ENCODE measurements at regions not wholly inside any gene's neighbourhood (a gene's known extent, or its start where the extent isn't known, plus 50 kb on each side); places are given as distances from the start of the nearest gene placed in this dataset.

DNA sequence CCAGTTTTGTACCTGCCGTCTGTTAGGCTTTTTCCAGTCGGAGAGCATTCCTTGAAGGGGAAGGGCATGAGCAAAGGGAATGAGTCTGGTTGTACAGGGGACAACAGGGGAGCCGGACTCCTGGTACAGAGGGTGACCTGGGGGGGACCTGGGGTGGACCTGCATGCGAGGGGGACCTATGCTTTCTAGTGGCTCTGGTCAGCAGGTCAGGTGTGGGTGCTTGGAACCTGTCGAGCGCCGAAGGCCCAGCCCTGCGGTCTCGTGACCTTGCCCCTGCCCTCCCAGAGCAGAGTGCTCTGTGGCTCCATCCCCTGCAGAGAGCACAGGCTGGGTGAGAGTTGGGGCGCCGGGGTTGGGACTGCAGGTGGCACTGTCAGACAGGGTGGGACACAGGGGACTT is 96.7 kb upstream of the ASAP2 start:
- no peak for DNase-seq
- no peaks in the 10 kb centered on the region for H3K36me3 Mint-ChIP-seq

DNA sequence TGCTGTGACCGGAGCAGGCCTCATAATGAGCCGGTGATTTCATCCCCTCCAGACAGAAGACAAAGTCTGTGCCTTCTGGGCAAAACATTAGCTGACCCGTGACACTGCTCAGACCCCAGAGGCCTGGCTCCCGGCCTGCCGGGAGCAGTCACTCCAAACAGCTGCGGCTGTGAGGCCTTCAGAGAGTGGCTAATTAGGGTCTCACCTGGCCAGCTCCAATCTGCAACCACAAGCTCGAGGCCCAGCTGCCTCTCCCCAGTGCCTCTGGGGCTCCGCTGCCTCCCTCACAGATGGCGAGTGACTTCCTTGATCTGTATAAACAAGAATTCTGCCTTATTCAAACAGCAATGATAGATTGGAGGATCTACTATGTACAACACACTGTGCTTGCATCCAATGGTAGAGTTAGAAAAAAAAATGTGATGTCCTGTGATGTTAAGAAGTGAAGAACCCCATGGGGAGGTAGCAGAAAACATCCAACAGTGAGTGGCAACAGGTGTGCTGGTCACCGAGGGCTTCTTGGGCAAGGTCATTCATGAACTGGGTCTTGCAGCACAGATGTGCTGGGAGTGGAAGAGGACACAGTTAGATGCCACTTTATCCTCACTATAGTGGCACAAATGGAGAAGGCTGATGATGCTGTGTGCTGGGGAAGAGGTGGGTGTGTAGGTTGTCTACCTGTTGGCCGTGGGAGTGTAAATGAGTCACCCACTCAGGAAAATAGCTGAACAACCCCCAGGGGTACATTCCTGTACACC is 98.2 kb upstream of the ASAP2 start:
- H3K27ac Mint-ChIP-seq, result no peak overlapping the region
- no peaks in the 10 kb centered on the region for H3K4me1 Mint-ChIP-seq
- no peak overlapping the region for H3K4me3 ChIP-seq (ENCODE audit: control insufficient read depth in 1 of 2, extremely low read depth in 1 of 2, low read length in 1 of 2)
- no peak overlapping the region for H3K27ac ChIP-seq (ENCODE audit: low read length)
- 75% methylated on average over 8 of the region's 11 CpGs for WGBS (ENCODE audit: insufficient coverage)
- no peaks in the 10 kb centered on the region for H3K4me1 ChIP-seq (ENCODE audit: control insufficient read depth in 1 of 2, extremely low read depth in 1 of 2, insufficient read depth in 2 of 2, low read length in 2 of 2)
- H3K27me3 Mint-ChIP-seq, result peaks cover 1 to 5% of the 10 kb centered on the region in 2 donors
- H3K4me3 Mint-ChIP-seq, result no peak overlapping the region
- DNase-seq (no peak), ATAC-seq (replicated peaks in 1 of 4) (no peak)
- ChIA-PET CTCF (no interaction called here), POLR2A (no interaction called here)
- no peaks in the 10 kb centered on the region for H3K36me3 ChIP-seq (ENCODE audit: control insufficient read depth in 2 of 2, extremely low read depth in 1 of 2, insufficient read depth in 1 of 2, low read length in 1 of 2)
- no peaks in the 10 kb centered on the region for H3K9me3 Mint-ChIP-seq
- peaks cover 0 to 23% of the 10 kb centered on the region in 2 experiments for H3K27me3 ChIP-seq (replicated peaks in 1 of 2; ENCODE audit: control insufficient read depth in 2 of 2, extremely low read depth in 1 of 2, insufficient read depth in 2 of 2, low read length in 1 of 2)
- H3K36me3 Mint-ChIP-seq, result no peaks in the 10 kb centered on the region
- H3K9me3 ChIP-seq, result no peaks in the 10 kb centered on the region

More for the DNA sequence above, 96.7 kb upstream of the ASAP2 start:
- Histone ChIP-seq H3K36me3 (ENCODE audit: control insufficient read depth in 2 of 2, extremely low read depth in 1 of 2, insufficient read depth in 1 of 2, low read length in 1 of 2) (no peaks in the 10 kb centered on the region), H3K27ac (ENCODE audit: low read length) (no peak overlapping the region), H3K27me3 (replicated peaks in 1 of 2; ENCODE audit: control insufficient read depth in 2 of 2, extremely low read depth in 1 of 2, insufficient read depth in 2 of 2, low read length in 1 of 2) (peaks cover 0 to 21% of the 10 kb centered on the region in 2 experiments), H3K4me3 (ENCODE audit: control insufficient read depth in 1 of 2, extremely low read depth in 1 of 2, low read length in 1 of 2) (no peak overlapping the region), H3K4me1 (ENCODE audit: control insufficient read depth in 1 of 2, extremely low read depth in 1 of 2, insufficient read depth in 2 of 2, low read length in 2 of 2) (no peaks in the 10 kb centered on the region), H3K9me3 (no peaks in the 10 kb centered on the region)
- Mint-ChIP-seq H3K4me3 (no peak overlapping the region), H3K27ac (no peak overlapping the region), H3K4me1 (no peaks in the 10 kb centered on the region), H3K27me3 (peaks cover 1 to 5% of the 10 kb centered on the region in 2 donors), H3K9me3 (no peaks in the 10 kb centered on the region)
- no peak for ATAC-seq (replicated peaks in 1 of 4)
- ChIA-PET POLR2A (no interaction called here), CTCF (no interaction called here)
- WGBS (ENCODE audit: insufficient coverage), result 87% methylated on average over 9 of the region's 11 CpGs

DNA sequence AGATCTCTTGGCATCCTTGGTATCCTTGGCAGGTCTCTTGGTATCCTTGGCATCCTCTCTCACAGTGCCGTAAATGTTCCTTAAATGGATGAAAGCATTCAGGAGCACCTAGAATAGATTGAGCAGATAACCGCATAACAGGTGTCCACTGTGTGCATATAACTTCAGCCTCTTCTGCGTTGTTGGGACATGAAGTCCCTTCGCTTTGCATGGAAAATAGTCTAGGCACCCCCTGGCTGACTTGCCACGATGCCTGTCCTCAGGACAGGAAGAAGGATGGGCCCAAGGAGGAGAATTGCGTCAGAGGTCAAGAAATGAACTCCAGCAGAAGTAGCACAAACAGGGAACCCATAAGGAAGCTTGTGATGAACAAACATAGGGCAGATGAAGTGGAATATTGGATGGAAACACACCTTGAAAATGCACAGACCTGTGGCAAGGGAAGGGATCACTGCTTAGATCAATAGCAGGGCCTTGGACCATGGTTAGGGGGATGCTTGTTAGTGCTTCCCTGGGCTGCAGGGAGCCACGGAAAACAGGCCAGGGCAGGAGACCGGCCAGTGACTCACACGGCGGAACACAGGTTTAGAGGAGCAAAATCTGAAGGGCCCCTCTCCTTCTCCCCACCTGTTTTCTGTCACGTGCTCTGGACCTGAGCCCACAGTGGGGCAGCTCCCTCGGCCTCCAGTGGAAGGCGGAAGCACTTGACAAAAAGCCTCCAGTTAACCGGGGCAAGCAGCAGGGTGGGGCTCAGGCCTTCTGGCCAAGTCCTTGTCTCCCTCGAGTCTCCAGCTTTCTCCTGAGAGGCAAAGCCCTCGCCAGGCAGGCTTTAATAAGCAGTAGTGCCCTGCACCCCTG is 99.2 kb upstream of the ASAP2 start:
- Histone ChIP-seq H3K27me3 (replicated peaks in 1 of 2; ENCODE audit: control insufficient read depth in 2 of 2, extremely low read depth in 1 of 2, insufficient read depth in 2 of 2, low read length in 1 of 2) (peaks cover 0 to 24% of the 10 kb centered on the region in 2 experiments), H3K27ac (ENCODE audit: low read length) (no peak overlapping the region), H3K4me3 (ENCODE audit: control insufficient read depth in 1 of 2, extremely low read depth in 1 of 2, low read length in 1 of 2) (no peak overlapping the region), H3K4me1 (ENCODE audit: control insufficient read depth in 1 of 2, extremely low read depth in 1 of 2, insufficient read depth in 2 of 2, low read length in 2 of 2) (no peaks in the 10 kb centered on the region), H3K9me3 (no peaks in the 10 kb centered on the region), H3K36me3 (ENCODE audit: control insufficient read depth in 2 of 2, extremely low read depth in 1 of 2, insufficient read depth in 1 of 2, low read length in 1 of 2) (no peaks in the 10 kb centered on the region)
- CTCF ChIA-PET, result no interaction called here
- H3K9me3 Mint-ChIP-seq, result no peaks in the 10 kb centered on the region
- WGBS (ENCODE audit: insufficient coverage), result 85% methylated on average over 15 of the region's 16 CpGs
- no peaks in the 10 kb centered on the region for H3K4me1 Mint-ChIP-seq
- DNase-seq (no peak), ATAC-seq (replicated peaks in 1 of 4) (no peak)
- no peak overlapping the region for H3K27ac Mint-ChIP-seq
- H3K4me3 Mint-ChIP-seq, result no peak overlapping the region
- H3K27me3 Mint-ChIP-seq, result peaks cover 1 to 2% of the 10 kb centered on the region in 2 donors
- POLR2A ChIA-PET, result no interaction called here
- H3K36me3 Mint-ChIP-seq, result no peaks in the 10 kb centered on the region

DNA sequence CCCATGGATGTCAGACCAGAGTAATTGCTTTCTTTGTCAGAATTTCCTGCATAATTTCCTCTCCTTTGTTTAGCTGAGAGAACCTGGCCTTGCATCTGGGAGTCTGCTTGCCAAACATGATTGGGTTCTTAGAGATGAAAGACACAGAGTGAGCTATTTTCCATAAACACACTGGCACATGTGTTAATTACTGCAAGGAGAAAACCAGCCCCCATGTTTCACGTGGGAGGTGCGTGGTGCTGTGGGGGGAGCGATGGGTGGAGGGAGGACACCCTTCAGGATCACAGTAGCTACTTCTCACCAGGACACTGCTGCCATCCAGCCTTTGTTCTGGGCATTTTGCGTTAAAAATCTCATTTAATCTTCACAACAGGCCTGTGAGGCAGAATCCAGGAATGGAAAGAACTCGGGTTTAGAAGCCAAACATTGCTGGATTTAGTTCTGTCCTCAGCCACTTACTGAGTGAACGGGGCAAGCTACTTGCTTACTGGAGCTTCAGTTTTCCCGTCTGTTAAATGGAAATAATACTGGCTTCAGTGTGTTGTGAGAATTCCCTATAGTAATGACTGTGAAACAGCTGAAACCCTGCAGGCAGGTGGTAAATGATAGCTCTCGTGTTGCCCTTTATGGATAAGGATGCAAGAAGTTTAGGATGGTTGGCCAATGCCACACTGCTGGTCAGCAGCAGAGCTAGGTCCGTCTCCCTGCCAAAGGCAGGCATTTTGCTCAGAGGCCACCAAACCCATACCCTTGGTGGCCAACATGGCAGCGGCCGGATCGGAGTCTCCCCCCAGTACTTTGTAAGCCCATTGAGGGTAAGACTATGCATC is 100.1 kb upstream of the ASAP2 start:
- Mint-ChIP-seq H3K4me1 (no peaks in the 10 kb centered on the region), H3K27ac (no peak overlapping the region), H3K27me3 (peaks cover 0 to 2% of the 10 kb centered on the region in 2 donors), H3K9me3 (no peaks in the 10 kb centered on the region), H3K4me3 (no peak overlapping the region), H3K36me3 (no peaks in the 10 kb centered on the region)
- H3K4me1 ChIP-seq (ENCODE audit: control insufficient read depth in 1 of 2, extremely low read depth in 1 of 2, insufficient read depth in 2 of 2, low read length in 2 of 2), result no peaks in the 10 kb centered on the region
- CTCF ChIA-PET, result no interaction called here
- POLR2A ChIA-PET, result interaction anchor here in 1 of 2 donors (0.6 kb wide), 1 partner anchor 131 kb away, joined by 4 read pairs; no protein-coding TSS in a partner anchor
- H3K4me3 ChIP-seq (ENCODE audit: control insufficient read depth in 1 of 2, extremely low read depth in 1 of 2, low read length in 1 of 2), result no peak overlapping the region
- H3K27ac ChIP-seq (ENCODE audit: low read length), result no peak overlapping the region
- peaks cover 0 to 24% of the 10 kb centered on the region in 2 experiments for H3K27me3 ChIP-seq (replicated peaks in 1 of 2; ENCODE audit: control insufficient read depth in 2 of 2, extremely low read depth in 1 of 2, insufficient read depth in 2 of 2, low read length in 1 of 2)
- H3K9me3 ChIP-seq, result no peaks in the 10 kb centered on the region
- H3K36me3 ChIP-seq (ENCODE audit: control insufficient read depth in 2 of 2, extremely low read depth in 1 of 2, insufficient read depth in 1 of 2, low read length in 1 of 2), result no peaks in the 10 kb centered on the region
- DNase-seq, result no peak
- no peak for ATAC-seq (replicated peaks in 1 of 4)
- 85% methylated on average over 8 of the region's 12 CpGs for WGBS (ENCODE audit: insufficient coverage)

DNA sequence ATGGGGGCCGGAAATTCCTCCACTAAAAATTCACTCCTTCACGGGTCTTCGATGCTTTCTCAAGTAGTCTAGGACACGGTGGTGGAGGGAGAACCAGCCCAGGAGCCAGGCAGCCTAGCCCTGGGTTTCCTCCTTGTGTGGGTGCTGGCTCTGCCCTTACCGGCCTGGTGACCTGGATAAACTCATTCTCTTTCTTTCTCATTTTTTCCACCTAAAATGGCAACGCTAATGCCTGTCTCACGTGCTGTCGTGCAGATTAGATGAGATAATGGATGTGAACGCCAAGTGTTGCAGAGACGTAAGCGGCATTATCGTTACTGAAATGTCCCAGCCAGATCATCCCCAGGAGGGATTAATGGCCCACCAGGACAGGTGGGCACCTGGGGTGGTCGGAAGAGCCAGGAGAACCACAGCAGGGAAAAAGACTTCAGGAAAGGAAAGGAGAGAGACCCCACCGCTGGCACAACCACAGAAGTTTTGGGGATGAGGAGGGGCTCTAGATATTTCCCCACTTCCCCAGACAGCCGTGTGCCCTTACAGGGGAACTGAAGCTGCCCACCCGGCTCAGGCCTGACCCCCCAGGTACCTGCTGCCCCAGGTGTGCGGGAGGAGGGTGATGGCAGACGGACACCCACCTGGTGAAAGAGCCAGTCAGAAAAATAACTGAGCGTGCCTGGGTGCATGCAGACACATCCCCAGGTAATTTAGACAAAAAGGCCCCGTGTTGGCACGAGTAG is 100.8 kb upstream of the ASAP2 start:
- H3K4me1 ChIP-seq (ENCODE audit: control insufficient read depth in 1 of 2, extremely low read depth in 1 of 2, insufficient read depth in 2 of 2, low read length in 2 of 2), result no peaks in the 10 kb centered on the region
- no peaks in the 10 kb centered on the region for H3K9me3 Mint-ChIP-seq
- no peaks in the 10 kb centered on the region for H3K9me3 ChIP-seq
- H3K4me1 Mint-ChIP-seq, result no peaks in the 10 kb centered on the region
- no peak overlapping the region for H3K4me3 ChIP-seq (ENCODE audit: control insufficient read depth in 1 of 2, extremely low read depth in 1 of 2, low read length in 1 of 2)
- H3K36me3 Mint-ChIP-seq, result no peaks in the 10 kb centered on the region
- DNase-seq (no peak), ATAC-seq (replicated peaks in 1 of 4) (no peak)
- CTCF ChIA-PET, result no interaction called here
- H3K36me3 ChIP-seq (ENCODE audit: control insufficient read depth in 2 of 2, extremely low read depth in 1 of 2, insufficient read depth in 1 of 2, low read length in 1 of 2), result no peaks in the 10 kb centered on the region
- no peak overlapping the region for H3K27ac ChIP-seq (ENCODE audit: low read length)
- 81% methylated on average over 16 of the region's 21 CpGs for WGBS (ENCODE audit: insufficient coverage)
- H3K27me3 ChIP-seq (replicated peaks in 1 of 2; ENCODE audit: control insufficient read depth in 2 of 2, extremely low read depth in 1 of 2, insufficient read depth in 2 of 2, low read length in 1 of 2), result peaks cover 0 to 21% of the 10 kb centered on the region in 2 experiments
- H3K27me3 Mint-ChIP-seq, result peaks cover 0 to 2% of the 10 kb centered on the region in 2 donors
- POLR2A ChIA-PET, result no interaction called here
- no peak overlapping the region for H3K4me3 Mint-ChIP-seq
- no peak overlapping the region for H3K27ac Mint-ChIP-seq
